Osteocyte (in vitro differentiated cells): ENCODE measurements at regions not wholly inside any gene's neighbourhood (a gene's known extent, or its start where the extent isn't known, plus 50 kb on each side); places are given as distances from the start of the nearest gene placed in this dataset.

Experiments
- DNase-seq: peaks from one replicate; pipeline ENCODE4 v3.0.0; 2021; ENCODE audit warnings: mixed read lengths; ENCODE audit not compliant: unreplicated experiment; ENCODE audit errors: extremely low spot score
- H3K27ac Mint-ChIP-seq: one replicate; pipeline ENCODE4 v1.8.0; 2021; ENCODE audit warnings: mild to moderate bottlenecking, mixed read lengths; ENCODE audit not compliant: unreplicated experiment
- H3K27me3 Mint-ChIP-seq: one replicate; pipeline ENCODE4 v1.8.0; 2021; ENCODE audit warnings: mixed read lengths; ENCODE audit not compliant: unreplicated experiment
- H3K36me3 Mint-ChIP-seq: one replicate; pipeline ENCODE4 v1.8.0; 2021; ENCODE audit warnings: mixed read lengths; ENCODE audit not compliant: unreplicated experiment
- H3K4me1 Mint-ChIP-seq: one replicate; pipeline ENCODE4 v1.8.0; 2021; ENCODE audit warnings: mixed read lengths; ENCODE audit not compliant: unreplicated experiment
- H3K4me3 Mint-ChIP-seq: one replicate; pipeline ENCODE4 v1.8.0; 2021; ENCODE audit warnings: mild to moderate bottlenecking, moderate library complexity, mixed read lengths; ENCODE audit not compliant: unreplicated experiment
- H3K9me3 Mint-ChIP-seq: one replicate; pipeline ENCODE4 v1.8.0; 2021; ENCODE audit warnings: mixed read lengths; ENCODE audit not compliant: unreplicated experiment
- CTCF ChIP-seq: fragments of 200-600 bp; sonication (generic); IDR thresholded peaks from 2 replicates; pipeline ENCODE4 v1.5.0; 2021; ENCODE audit warnings: antibody characterized with exemption, mild to moderate bottlenecking, moderate library complexity

GRCh38 chr2:44883356-44883755 lies 58.1 kb upstream of the SIX3 start:
- H3K36me3 Mint-ChIP-seq: no peaks in the 10 kb centered on the region
- H3K4me3 Mint-ChIP-seq: no peak overlapping the region
- peaks cover 19% of the 10 kb centered on the region for H3K27me3 Mint-ChIP-seq
- no peak for TF ChIP-seq CTCF
- no peaks in the 10 kb centered on the region for H3K9me3 Mint-ChIP-seq
- H3K4me1 Mint-ChIP-seq: no peaks in the 10 kb centered on the region
- DNase-seq: no peak
- no peak overlapping the region for H3K27ac Mint-ChIP-seq

GRCh38 chr2:44884231-44884630 lies 57.3 kb upstream of the SIX3 start:
- no peak for DNase-seq
- no peaks in the 10 kb centered on the region for H3K36me3 Mint-ChIP-seq
- no peaks in the 10 kb centered on the region for H3K4me1 Mint-ChIP-seq
- TF ChIP-seq CTCF: no peak
- H3K27ac Mint-ChIP-seq: no peak overlapping the region
- no peak overlapping the region for H3K4me3 Mint-ChIP-seq
- H3K9me3 Mint-ChIP-seq: no peaks in the 10 kb centered on the region
- H3K27me3 Mint-ChIP-seq: peaks cover 18% of the 10 kb centered on the region

DNA sequence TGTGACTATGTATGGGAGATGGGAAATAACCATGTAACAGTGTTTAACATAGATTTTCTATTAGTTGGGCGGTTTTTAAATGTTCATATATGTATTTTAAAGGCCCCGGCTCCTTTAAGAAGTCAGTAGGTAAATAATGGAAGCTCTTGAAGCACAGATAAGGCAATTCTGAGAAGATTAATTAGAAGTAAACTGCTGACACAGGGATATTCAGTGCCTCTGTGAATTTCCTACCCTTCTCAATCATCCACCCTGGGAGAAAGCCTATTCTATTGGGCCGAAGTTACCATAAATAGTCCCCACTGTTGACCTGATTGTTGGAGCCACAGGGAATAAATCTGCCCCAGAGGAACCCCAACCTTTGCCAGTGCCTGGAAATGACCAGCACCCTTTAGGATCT lies 56.8 kb upstream of the SIX3 start:
- H3K4me1 Mint-ChIP-seq: no peaks in the 10 kb centered on the region

GRCh38 chr2:44886414-44886813 lies 55.1 kb upstream of the SIX3 start:
- H3K27ac Mint-ChIP-seq: no peak overlapping the region
- DNase-seq: no peak

More for the DNA sequence above, 56.8 kb upstream of the SIX3 start:
- DNase-seq: no peak
- no peaks in the 10 kb centered on the region for H3K36me3 Mint-ChIP-seq
- no peak overlapping the region for H3K27ac Mint-ChIP-seq
- H3K27me3 Mint-ChIP-seq: peaks cover 18% of the 10 kb centered on the region
- no peak overlapping the region for H3K4me3 Mint-ChIP-seq
- TF ChIP-seq CTCF: no peak
- H3K9me3 Mint-ChIP-seq: no peaks in the 10 kb centered on the region

DNA sequence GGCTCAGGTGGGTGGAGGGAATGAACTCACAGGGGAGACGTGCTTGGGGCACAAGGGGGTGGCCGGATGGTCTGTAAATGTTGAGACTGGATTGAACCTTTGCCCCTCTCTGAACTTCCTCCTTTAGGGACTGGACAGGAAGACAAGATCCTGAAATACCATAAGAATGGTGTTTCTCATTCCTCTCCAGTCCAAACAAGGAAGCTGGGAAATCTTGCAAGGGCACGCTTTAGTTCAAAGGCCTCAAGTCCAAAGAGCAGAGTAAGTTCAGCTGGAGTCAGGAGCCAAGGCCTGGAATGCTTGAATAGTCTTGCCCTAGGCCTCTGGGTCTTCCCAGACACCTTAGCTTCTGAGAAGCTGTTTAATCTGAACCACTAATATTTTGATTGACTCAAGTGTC lies 52.4 kb upstream of the SIX3 start:
- Mint-ChIP-seq H3K36me3 (no peaks in the 10 kb centered on the region), H3K9me3 (no peaks in the 10 kb centered on the region), H3K27me3 (peaks cover 40% of the 10 kb centered on the region), H3K4me1 (no peaks in the 10 kb centered on the region), H3K4me3 (no peak overlapping the region), H3K27ac (no peak overlapping the region)
- no peak for TF ChIP-seq CTCF
- DNase-seq: no peak

More at GRCh38 chr2:44886414-44886813, 55.1 kb upstream of the SIX3 start:
- Mint-ChIP-seq H3K9me3 (no peaks in the 10 kb centered on the region), H3K27me3 (peaks cover 18% of the 10 kb centered on the region), H3K4me1 (no peaks in the 10 kb centered on the region), H3K4me3 (no peak overlapping the region), H3K36me3 (no peaks in the 10 kb centered on the region)
- no peak for TF ChIP-seq CTCF
